H9 (cell line): ENCODE measurements at regions not wholly inside any gene's neighbourhood (a gene's known extent, or its start where the extent isn't known, plus 50 kb on each side); places are given as distances from the start of the nearest gene placed in this dataset.

Source experiments
- DNase-seq: peaks from one replicate; pipeline ENCODE4 v3.0.0-alpha.2; 2017
- H2AFZ ChIP-seq: one replicate; pipeline ENCODE4 v1.6.1; 2013; ENCODE audit warnings: mild to moderate bottlenecking, low read length, control low read depth, moderate library complexity
- H2AK5ac ChIP-seq: 2 replicates; pipeline ENCODE4 v1.6.1; 2013; ENCODE audit warnings: low read length, control low read depth, mixed read lengths; ENCODE audit not compliant: insufficient read length
- H2BK120ac ChIP-seq: one replicate; pipeline ENCODE4 v1.6.1; 2013; ENCODE audit warnings: low read depth, mild to moderate bottlenecking, low read length, control low read depth, inconsistent platforms; ENCODE audit not compliant: poor library complexity, severe bottlenecking
- H2BK12ac ChIP-seq: 2 replicates; pipeline ENCODE4 v1.6.1; 2013; ENCODE audit warnings: low read length, control low read depth, mixed read lengths, low read depth; ENCODE audit not compliant: insufficient read length
- H2BK15ac ChIP-seq: 2 replicates; pipeline ENCODE4 v1.6.1; 2013; ENCODE audit warnings: low read depth, low read length, control low read depth
- H2BK20ac ChIP-seq: one replicate; pipeline ENCODE4 v1.6.1; 2013; ENCODE audit warnings: low read depth, mild to moderate bottlenecking, low read length, control low read depth, inconsistent platforms; ENCODE audit not compliant: poor library complexity, severe bottlenecking
- H2BK5ac ChIP-seq: 2 replicates; pipeline ENCODE4 v1.6.1; 2013; ENCODE audit warnings: low read length, control low read depth, mixed read lengths; ENCODE audit not compliant: insufficient read length
- H3K14ac ChIP-seq: 2 replicates; pipeline ENCODE4 v1.6.1; 2013; ENCODE audit warnings: low read length, control low read depth; ENCODE audit not compliant: insufficient read depth
- H3K18ac ChIP-seq: 2 replicates; pipeline ENCODE4 v1.6.1; 2013; ENCODE audit warnings: low read depth, mild to moderate bottlenecking, mixed read lengths, low read length, control low read depth; ENCODE audit not compliant: insufficient read length
- H3K23ac ChIP-seq: 2 replicates; pipeline ENCODE4 v1.6.1; 2013; ENCODE audit warnings: low read length, control low read depth, mixed read lengths, low read depth; ENCODE audit not compliant: insufficient read length
- H3K23me2 ChIP-seq: 2 replicates; pipeline ENCODE4 v1.6.1; 2013; ENCODE audit warnings: low read depth, mild to moderate bottlenecking, mixed read lengths, low read length, control low read depth; ENCODE audit not compliant: insufficient read length, poor library complexity, severe bottlenecking
- H3K27ac ChIP-seq: 2 replicates; pipeline ENCODE4 v1.5.1; 2013; ENCODE audit warnings: low read length, control low read depth, mixed read lengths, low read depth; ENCODE audit not compliant: insufficient read length
- H3K27me3 ChIP-seq: 2 replicates; pipeline ENCODE4 v1.6.1; 2013; ENCODE audit warnings: low read length, control low read depth, inconsistent platforms; ENCODE audit not compliant: insufficient read depth
- H3K4ac ChIP-seq: 2 replicates; pipeline ENCODE4 v1.6.1; 2013; ENCODE audit warnings: low read depth, mild to moderate bottlenecking, control low read depth, inconsistent platforms, low read length, moderate library complexity
- H3K4me1 ChIP-seq: 2 replicates; pipeline ENCODE4 v1.6.1; 2013; ENCODE audit warnings: low read length, control low read depth, inconsistent platforms; ENCODE audit not compliant: insufficient read depth
- H3K4me2 ChIP-seq: 2 replicates; pipeline ENCODE4 v1.6.1; 2013; ENCODE audit warnings: low read length, control low read depth, mixed read lengths; ENCODE audit not compliant: insufficient read length, insufficient read depth
- H3K56ac ChIP-seq: 2 replicates; pipeline ENCODE4 v1.6.1; 2013; ENCODE audit warnings: low read depth, mild to moderate bottlenecking, mixed read lengths, low read length, control low read depth; ENCODE audit not compliant: insufficient read length
- H3K79me1 ChIP-seq: 2 replicates; pipeline ENCODE4 v1.6.1; 2013; ENCODE audit warnings: low read depth, mild to moderate bottlenecking, moderate library complexity, low read length, control low read depth, inconsistent platforms; ENCODE audit not compliant: insufficient read depth, poor library complexity, severe bottlenecking
- H3K79me2 ChIP-seq: 2 replicates; pipeline ENCODE4 v1.6.1; 2013; ENCODE audit warnings: low read length, control low read depth, inconsistent platforms; ENCODE audit not compliant: insufficient read depth
- H3K9ac ChIP-seq: 2 replicates; pipeline ENCODE4 v1.6.1; 2013; ENCODE audit warnings: low read length, control low read depth, mixed read lengths; ENCODE audit not compliant: insufficient read length; ENCODE audit errors: extremely low read depth
- H3K9me3 ChIP-seq: one replicate; pipeline ENCODE4 v1.6.1; 2013; ENCODE audit warnings: low read depth, low read length, inconsistent platforms; ENCODE audit not compliant: control insufficient read depth
- H3T11ph ChIP-seq: one replicate; pipeline ENCODE4 v1.6.1; 2013; ENCODE audit warnings: mild to moderate bottlenecking, low read length, control low read depth, inconsistent platforms
- H4K20me1 ChIP-seq: one replicate; pipeline ENCODE4 v1.6.1; 2013; ENCODE audit not compliant: control insufficient read depth, insufficient read length, insufficient read depth
- H4K5ac ChIP-seq: 2 replicates; pipeline ENCODE4 v1.6.1; 2013; ENCODE audit warnings: low read depth, mild to moderate bottlenecking, mixed read lengths, low read length, control low read depth; ENCODE audit not compliant: insufficient read length
- H4K8ac ChIP-seq: replicated peaks from 2 replicates; pipeline ENCODE4 v1.6.1; 2013; ENCODE audit warnings: low read length, control low read depth, mixed read lengths, low read depth; ENCODE audit not compliant: insufficient read length
- H4K91ac ChIP-seq: 2 replicates; pipeline ENCODE4 v1.6.1; 2013; ENCODE audit warnings: low read depth, mild to moderate bottlenecking, moderate library complexity, mixed read lengths, low read length, control low read depth; ENCODE audit not compliant: insufficient read length
- H3K27ac Mint-ChIP-seq, 3 experiments: 2 replicates in 2 of 3; 3 replicates in 1 of 3; pipeline ENCODE4 v1.8.0; 2020 to 2021; ENCODE audit warnings: mixed read lengths in 3 of 3, mild to moderate bottlenecking in 1 of 3, moderate library complexity in 1 of 3
- H3K27me3 Mint-ChIP-seq: 2 replicates; pipeline ENCODE4 v1.8.0; 2021; ENCODE audit warnings: low read depth, mild to moderate bottlenecking, moderate library complexity, mixed read lengths
- H3K36me3 Mint-ChIP-seq, 3 experiments: 2 replicates in 2 of 3; 3 replicates in 1 of 3; pipeline ENCODE4 v1.8.0; 2020 to 2021; ENCODE audit warnings: low read depth in 3 of 3, mixed read lengths in 3 of 3; ENCODE audit not compliant: insufficient read depth in 1 of 3
- H3K4me1 Mint-ChIP-seq, 2 experiments: 2 replicates each; pipeline ENCODE4 v1.8.0; 2020; ENCODE audit warnings: mixed read lengths in 2 of 2
- H3K4me3 Mint-ChIP-seq, 2 experiments: 2 replicates in 1 of 2; 3 replicates in 1 of 2; pipeline ENCODE4 v1.8.0; 2020 to 2021; ENCODE audit warnings: mild to moderate bottlenecking in 2 of 2, mixed read lengths in 2 of 2, moderate library complexity in 1 of 2
- H3K9me3 Mint-ChIP-seq, 2 experiments: 2 replicates in 1 of 2; 3 replicates in 1 of 2; pipeline ENCODE4 v1.8.0; 2020; ENCODE audit warnings: mild to moderate bottlenecking in 2 of 2, mixed read lengths in 2 of 2, moderate library complexity in 1 of 2
- WGBS: extraction: QIAGEN DNeasy Blood & Tissue Kit; methylation state at CpG from one replicate; pipeline ENCODE4 v1.1.7; 2013; ENCODE audit warnings: missing lambda C conversion rate, low lambda C conversion rate, mixed read lengths; ENCODE audit not compliant: insufficient read length; ENCODE audit errors: extremely low coverage; 5-methylcytosine and 5-hydroxymethylcytosine counted together
- TF ChIP-seq, protein P1 (sequence below): fragments of 200-600 bp; sonication (generic); conservative IDR thresholded peaks from 3 replicates; pipeline ENCODE4 v1.8.0; 2021; ENCODE audit warnings: antibody characterized with exemption, mild to moderate bottlenecking

- Histone ChIP-seq H2BK120ac (no peak overlapping the region), H3K27ac (no peak overlapping the region), H4K5ac (no peak overlapping the region), H3K23ac (no peak overlapping the region), H2AK5ac (no peak overlapping the region), H3K4me1 (no peaks in the 10 kb centered on the region), H2BK5ac (no peak overlapping the region), H3K79me2 (no peaks in the 10 kb centered on the region), H2AFZ (no peak overlapping the region), H3K56ac (no peak overlapping the region), H4K8ac (no peak overlapping the region), H2BK15ac (no peak overlapping the region), H3K27me3 (no peaks in the 10 kb centered on the region; the same call in 1 of the 2 replicates), H2BK12ac (no peak overlapping the region), H3K9me3 (no peaks in the 10 kb centered on the region), H3K9ac (no peak overlapping the region), H3K18ac (no peak overlapping the region), H3K4ac (no peak overlapping the region), H4K20me1 (no peaks in the 10 kb centered on the region), H3K14ac (no peak overlapping the region), H3T11ph (no peak overlapping the region), H3K4me2 (no peak overlapping the region), H4K91ac (no peak overlapping the region), H3K23me2 (no peaks in the 10 kb centered on the region), H3K79me1 (no peaks in the 10 kb centered on the region), H2BK20ac (no peak overlapping the region)
- Mint-ChIP-seq H3K4me3 (no peak overlapping the region), H3K9me3 (no peaks in the 10 kb centered on the region), H3K27me3 (peaks cover 1% of the 10 kb centered on the region; the same call in 1 of the 2 replicates), H3K36me3 (no peaks in the 10 kb centered on the region), H3K27ac (no peak overlapping the region), H3K4me1 (peaks cover 6 to 8% of the 10 kb centered on the region in 2 experiments)
- no peak for DNase-seq
- TF ChIP-seq, protein P1, sequence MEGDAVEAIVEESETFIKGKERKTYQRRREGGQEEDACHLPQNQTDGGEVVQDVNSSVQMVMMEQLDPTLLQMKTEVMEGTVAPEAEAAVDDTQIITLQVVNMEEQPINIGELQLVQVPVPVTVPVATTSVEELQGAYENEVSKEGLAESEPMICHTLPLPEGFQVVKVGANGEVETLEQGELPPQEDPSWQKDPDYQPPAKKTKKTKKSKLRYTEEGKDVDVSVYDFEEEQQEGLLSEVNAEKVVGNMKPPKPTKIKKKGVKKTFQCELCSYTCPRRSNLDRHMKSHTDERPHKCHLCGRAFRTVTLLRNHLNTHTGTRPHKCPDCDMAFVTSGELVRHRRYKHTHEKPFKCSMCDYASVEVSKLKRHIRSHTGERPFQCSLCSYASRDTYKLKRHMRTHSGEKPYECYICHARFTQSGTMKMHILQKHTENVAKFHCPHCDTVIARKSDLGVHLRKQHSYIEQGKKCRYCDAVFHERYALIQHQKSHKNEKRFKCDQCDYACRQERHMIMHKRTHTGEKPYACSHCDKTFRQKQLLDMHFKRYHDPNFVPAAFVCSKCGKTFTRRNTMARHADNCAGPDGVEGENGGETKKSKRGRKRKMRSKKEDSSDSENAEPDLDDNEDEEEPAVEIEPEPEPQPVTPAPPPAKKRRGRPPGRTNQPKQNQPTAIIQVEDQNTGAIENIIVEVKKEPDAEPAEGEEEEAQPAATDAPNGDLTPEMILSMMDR, result no peak
- WGBS, result no CpG with 5 or more reads among the region's 10 CpGs
Observed at GRCh38 chr3:135802171-135802570, 163.4 kb upstream of the PPP2R3A start.
